ENCODE measurements at regions not wholly inside any gene's neighbourhood (a gene's known extent, or its start where the extent isn't known, plus 50 kb on each side); places are given as distances from the start of the nearest gene placed in this dataset.

DNA sequence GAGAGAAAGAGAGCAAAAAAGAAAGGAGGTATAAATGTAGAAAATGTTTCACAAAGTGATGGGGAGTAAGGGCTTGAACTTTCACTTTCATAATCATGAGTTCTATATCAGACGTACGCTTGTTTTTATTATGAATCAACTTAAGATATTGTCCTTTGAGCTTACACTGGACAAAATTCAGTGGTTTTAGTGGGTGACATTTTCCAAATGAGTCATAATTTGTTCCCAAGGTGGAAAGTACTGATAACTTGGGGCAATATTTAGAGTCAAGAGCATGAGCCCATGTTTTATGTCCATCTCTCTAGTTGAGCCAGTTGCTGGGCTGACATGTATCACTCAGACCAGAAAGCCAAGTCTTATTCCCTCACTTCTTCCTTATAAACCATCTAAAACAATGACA, 161.6 kb downstream of the CHRM3 start:
- 60 to 100% (median 95%) methylated on average over 1 to 2 of the region's 2 CpGs; no CpG with 5 or more reads in 1 of the 10 experiments for WGBS, 10 experiments
- no peak overlapping the region for H3K27ac ChIP-seq
- H3K4me3 ChIP-seq, result no peak overlapping the region
- ATAC-seq (replicated peaks in 6 of 8), result no peak
- in situ Hi-C loops (cut with MboI; ENCODE audit: low pct_unique_long_range_greater_than_20kb in 2 of 9, low sequenced_read_pairs in 9 of 9, unreplicated experiment in 9 of 9), result no loop called here
- H3K4me1 ChIP-seq (replicated peaks in 1 of 2), result no peaks in the 10 kb centered on the region

DNA sequence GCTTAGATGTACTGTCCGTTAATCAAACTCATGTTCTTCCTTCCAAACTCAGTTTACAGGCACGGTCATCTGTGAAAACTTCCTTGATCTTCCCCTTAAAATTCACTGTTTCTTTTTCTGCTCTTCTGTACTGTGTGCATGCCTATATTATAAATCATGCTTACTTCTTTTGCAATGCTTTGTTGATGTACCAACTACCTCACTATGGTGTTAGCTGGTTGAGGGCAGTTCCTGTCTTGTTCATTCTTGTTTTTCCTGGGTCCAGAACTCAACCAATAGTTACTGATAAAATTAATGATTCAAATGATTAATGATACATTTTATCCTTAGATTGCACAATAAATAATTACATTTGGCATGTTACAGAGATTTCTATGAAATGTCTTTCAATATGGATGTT, 163.8 kb downstream of the CHRM3 start:
- peaks cover 4 to 6% of the 10 kb centered on the region in 2 donors for H3K4me1 ChIP-seq (replicated peaks in 1 of 2)
- WGBS, 10 experiments, result 17 to 100% (median 81%) methylated on average over 1 to 2 of the region's 2 CpGs; no CpG with 5 or more reads in 1 of the 10 experiments
- in situ Hi-C loops (cut with MboI; ENCODE audit: low pct_unique_long_range_greater_than_20kb in 2 of 9, low sequenced_read_pairs in 9 of 9, unreplicated experiment in 9 of 9), result no loop called here
- no peak for ATAC-seq (replicated peaks in 6 of 8)
- H3K27ac ChIP-seq, result no peak overlapping the region
- no peak overlapping the region for H3K4me3 ChIP-seq

DNA sequence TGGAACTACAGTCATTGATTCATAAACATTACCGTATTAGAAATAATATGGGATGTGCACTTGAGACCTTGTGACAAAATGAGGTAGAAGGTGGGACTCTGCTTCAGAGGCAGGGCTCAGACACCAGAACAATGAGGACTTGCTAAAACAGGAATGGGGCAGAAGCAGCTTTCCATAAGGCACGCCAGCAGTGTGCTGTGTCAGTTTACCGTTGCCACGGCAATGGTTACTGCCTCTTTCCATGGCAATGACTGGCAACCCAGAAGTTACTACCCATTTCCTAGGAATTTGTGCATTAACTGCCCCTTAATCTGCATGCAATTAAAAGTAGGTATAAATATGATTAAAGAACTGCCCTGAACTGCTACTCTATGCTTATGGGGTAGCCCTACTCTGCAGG, 169.0 kb downstream of the CHRM3 start:
- peak in 6 of 8 experiments; percentile 62 to 100 (median 98) for ATAC-seq (replicated peaks in 6 of 8)
- Histone ChIP-seq H3K4me3 (no peak overlapping the region), H3K27ac (no peak overlapping the region), H3K4me1 (replicated peaks in 1 of 2) (peaks cover 16 to 18% of the 10 kb centered on the region in 2 donors)
- WGBS, 10 experiments, result 0 to 83% (median 40%) methylated on average over 1 to 4 of the region's 4 CpGs; no CpG with 5 or more reads in 1 of the 10 experiments
- in situ Hi-C loops (cut with MboI; ENCODE audit: low pct_unique_long_range_greater_than_20kb in 2 of 9, low sequenced_read_pairs in 9 of 9, unreplicated experiment in 9 of 9), result no loop called here

DNA sequence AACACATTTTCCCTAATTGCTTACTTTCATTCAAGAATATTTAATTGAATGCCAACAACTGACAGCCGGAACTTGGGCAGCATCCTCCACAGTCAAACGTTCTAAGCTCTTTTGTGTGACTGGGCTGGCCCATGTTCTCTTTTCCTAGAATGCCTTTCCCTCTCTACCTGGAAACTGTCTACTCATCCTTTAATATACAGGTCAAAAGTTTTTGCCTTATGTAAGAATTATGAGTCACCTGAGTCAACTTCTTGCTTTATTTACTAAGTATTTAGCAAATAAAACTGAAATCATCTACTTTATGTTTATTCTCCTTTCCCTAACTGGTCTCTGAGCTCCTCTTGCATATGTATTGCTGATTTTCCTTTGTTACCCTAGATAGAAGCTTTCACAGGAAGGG, 172.2 kb downstream of the CHRM3 start:
- H3K27ac ChIP-seq, result no peak overlapping the region
- in situ Hi-C loops (cut with MboI; ENCODE audit: low pct_unique_long_range_greater_than_20kb in 2 of 9, low sequenced_read_pairs in 9 of 9, unreplicated experiment in 9 of 9), result no loop called here
- ATAC-seq (replicated peaks in 6 of 8), result no peak
- peaks cover 16 to 18% of the 10 kb centered on the region in 2 donors for H3K4me1 ChIP-seq (replicated peaks in 1 of 2)
- 20 to 100% (median 83%) methylated on average over 1 to 2 of the region's 2 CpGs; no CpG with 5 or more reads in 1 of the 10 experiments for WGBS, 10 experiments
- no peak overlapping the region for H3K4me3 ChIP-seq

DNA sequence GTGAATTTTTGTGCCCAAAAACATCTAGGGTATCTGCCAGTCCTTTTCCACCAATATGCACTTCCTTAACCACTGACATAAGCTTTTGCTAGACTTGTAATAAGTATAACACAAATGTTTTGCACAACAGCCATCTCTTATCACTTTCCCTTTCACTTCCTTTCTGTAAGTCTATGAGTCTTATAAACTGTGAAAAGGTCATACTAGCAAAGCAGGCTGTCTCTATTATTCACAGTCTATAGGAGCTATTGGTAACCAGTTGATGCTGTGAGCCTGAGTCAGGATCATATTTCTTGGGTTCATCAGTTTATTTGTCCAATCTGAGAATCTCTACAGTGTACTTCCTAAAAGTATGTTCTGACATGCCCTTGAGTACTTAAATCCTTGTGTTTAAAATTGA, 172.6 kb downstream of the CHRM3 start:
- no peak for ATAC-seq (replicated peaks in 6 of 8)
- Histone ChIP-seq H3K27ac (no peak overlapping the region), H3K4me1 (replicated peaks in 1 of 2) (peaks cover 16 to 18% of the 10 kb centered on the region in 2 donors), H3K4me3 (no peak overlapping the region)
- in situ Hi-C loops (cut with MboI; ENCODE audit: low pct_unique_long_range_greater_than_20kb in 2 of 9, low sequenced_read_pairs in 9 of 9, unreplicated experiment in 9 of 9), result no loop called here

DNA sequence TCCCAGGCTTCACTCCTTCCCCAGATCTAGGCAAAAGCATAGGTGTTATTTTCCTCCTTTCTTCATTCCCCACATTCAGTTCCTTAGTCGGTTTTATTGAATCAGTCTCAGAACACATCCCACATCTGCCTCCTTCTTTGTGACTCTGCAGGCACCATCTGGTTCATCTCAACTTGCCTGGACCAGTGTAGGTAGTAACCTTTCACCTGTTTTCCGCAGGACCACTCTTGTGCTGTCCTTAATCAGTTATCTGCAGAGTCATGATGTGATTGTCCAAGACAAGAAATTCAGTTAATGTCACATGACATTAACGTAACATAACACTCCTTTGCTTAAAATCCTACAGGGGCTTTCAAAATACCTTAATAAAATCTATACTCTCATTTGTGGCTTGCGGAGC, 174.6 kb downstream of the CHRM3 start:
- Histone ChIP-seq H3K27ac (no peak overlapping the region), H3K4me1 (replicated peaks in 1 of 2) (peaks cover 5 to 6% of the 10 kb centered on the region in 2 donors), H3K4me3 (no peak overlapping the region)
- 0 to 100% (median 89%) methylated on average over 1 to 4 of the region's 4 CpGs; no CpG with 5 or more reads in 3 of the 10 experiments for WGBS, 10 experiments
- ATAC-seq (replicated peaks in 6 of 8), result no peak
- in situ Hi-C loops (cut with MboI; ENCODE audit: low pct_unique_long_range_greater_than_20kb in 2 of 9, low sequenced_read_pairs in 9 of 9, unreplicated experiment in 9 of 9), result no loop called here

DNA sequence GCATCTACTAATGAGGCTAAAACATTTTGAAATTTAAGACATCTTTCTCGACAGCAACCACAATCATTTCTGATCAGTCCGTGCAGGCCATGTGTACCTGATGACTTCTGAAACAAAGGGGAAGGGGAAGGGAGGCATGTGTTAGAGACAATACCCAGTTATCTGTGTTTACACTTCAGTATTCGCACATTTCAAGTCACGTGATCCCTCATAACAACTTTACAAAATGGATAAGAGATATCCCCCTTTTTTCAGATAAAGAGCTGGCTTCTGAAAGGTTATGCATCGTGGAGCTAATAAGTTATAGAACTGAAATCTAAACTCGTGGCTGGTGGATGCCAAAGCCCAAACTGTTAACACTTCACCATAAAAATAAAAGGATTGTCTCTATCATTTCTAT, 175.7 kb downstream of the CHRM3 start:
- in situ Hi-C loops (cut with MboI; ENCODE audit: low pct_unique_long_range_greater_than_20kb in 2 of 9, low sequenced_read_pairs in 9 of 9, unreplicated experiment in 9 of 9), result no loop called here
- WGBS, 10 experiments, result 7 to 100% (median 81%) methylated on average over 2 to 6 of the region's 6 CpGs
- no peak for ATAC-seq (replicated peaks in 6 of 8)

DNA sequence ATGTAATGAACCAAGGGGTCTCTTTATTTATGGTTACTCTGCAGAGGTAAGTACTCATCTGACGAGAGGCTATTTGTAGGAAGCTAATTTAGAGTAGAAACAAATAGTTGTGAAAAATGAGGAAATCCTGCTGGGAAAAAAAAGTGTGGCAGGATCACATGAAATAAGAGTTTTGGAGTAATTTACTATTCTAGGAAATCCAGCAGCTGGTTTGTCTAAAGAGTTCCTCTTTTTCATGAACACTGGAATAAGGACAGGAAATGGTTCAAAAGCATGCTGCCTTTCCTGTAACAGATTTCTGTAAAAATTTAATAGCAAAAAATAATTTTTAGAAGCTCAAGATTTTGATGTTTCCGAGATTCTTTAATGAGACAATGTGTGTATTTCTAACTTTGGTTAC, 177.3 kb downstream of the CHRM3 start:
- H3K4me3 ChIP-seq, result no peak overlapping the region
- no peak overlapping the region for H3K27ac ChIP-seq
- ATAC-seq (replicated peaks in 6 of 8), result no peak
- in situ Hi-C loops (cut with MboI; ENCODE audit: low pct_unique_long_range_greater_than_20kb in 2 of 9, low sequenced_read_pairs in 9 of 9, unreplicated experiment in 9 of 9), result no loop called here
- no peaks in the 10 kb centered on the region for H3K4me1 ChIP-seq (replicated peaks in 1 of 2)
- whole genome bisulfite sequencing, 10 experiments, result 3 to 100% (median 80%) methylated on average over 1 to 2 of the region's 2 CpGs

More for the DNA sequence above, 175.7 kb downstream of the CHRM3 start:
- no peak overlapping the region for H3K27ac ChIP-seq
- H3K4me3 ChIP-seq, result no peak overlapping the region
- no peaks in the 10 kb centered on the region for H3K4me1 ChIP-seq (replicated peaks in 1 of 2)

DNA sequence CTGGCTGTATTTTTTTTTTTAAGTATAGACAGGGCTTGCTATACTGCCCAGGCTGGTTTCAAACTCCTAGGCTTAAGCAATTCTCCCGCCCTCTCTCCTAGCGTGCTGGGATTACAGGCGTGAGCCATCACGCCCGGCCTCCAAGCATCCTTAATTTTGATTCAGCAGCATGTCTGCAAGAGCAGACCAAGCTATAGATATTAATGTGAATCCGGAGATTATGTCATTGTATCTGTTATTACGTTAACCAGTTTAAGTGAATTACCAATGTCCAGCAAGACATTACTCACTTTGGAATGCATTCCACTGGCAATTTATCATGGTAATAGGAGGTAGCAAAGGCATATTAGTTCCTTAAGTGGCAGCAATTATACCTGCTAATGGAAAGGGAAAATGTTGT, 179.7 kb downstream of the CHRM3 start:
- ATAC-seq (replicated peaks in 6 of 8), result peak in 5 of 8 experiments; percentile 88 to 99 (median 98)
- in situ Hi-C loops (cut with MboI; ENCODE audit: low pct_unique_long_range_greater_than_20kb in 2 of 9, low sequenced_read_pairs in 9 of 9, unreplicated experiment in 9 of 9), result no loop called here
- 18 to 93% (median 76%) methylated on average over 1 to 7 of the region's 7 CpGs; no CpG with 5 or more reads in 2 of the 10 experiments for WGBS, 10 experiments
- no peaks in the 10 kb centered on the region for H3K4me1 ChIP-seq (replicated peaks in 1 of 2)
- H3K27ac ChIP-seq, result no peak overlapping the region
- H3K4me3 ChIP-seq, result no peak overlapping the region

DNA sequence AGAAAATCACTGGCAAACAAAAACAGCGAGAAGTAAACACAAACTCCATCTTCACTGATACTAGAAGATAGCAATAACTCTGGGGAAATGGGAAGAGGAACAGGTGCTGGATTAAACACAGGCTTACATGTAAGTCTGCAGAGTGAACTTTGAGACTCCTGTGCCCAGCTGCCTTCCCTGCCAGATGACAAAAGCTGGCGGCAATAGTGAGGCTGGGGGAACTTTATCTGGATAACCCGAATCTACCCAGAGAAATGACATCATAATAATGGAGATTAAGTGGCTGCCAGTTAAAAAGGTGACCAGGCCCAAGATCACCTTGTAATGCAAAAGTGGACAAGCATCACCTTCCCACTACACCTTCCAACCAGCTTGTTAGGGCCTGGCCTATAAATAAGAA, 184.5 kb downstream of the CHRM3 start:
- in situ Hi-C loops (cut with MboI; ENCODE audit: low pct_unique_long_range_greater_than_20kb in 2 of 9, low sequenced_read_pairs in 9 of 9, unreplicated experiment in 9 of 9), result no loop called here
- ATAC-seq (replicated peaks in 6 of 8), result no peak
- Histone ChIP-seq H3K27ac (no peak overlapping the region), H3K4me1 (replicated peaks in 1 of 2) (no peaks in the 10 kb centered on the region), H3K4me3 (no peak overlapping the region)
- 0 to 100% (median 89%) methylated on average over 1 to 3 of the region's 3 CpGs; no CpG with 5 or more reads in 3 of the 10 experiments for WGBS, 10 experiments

DNA sequence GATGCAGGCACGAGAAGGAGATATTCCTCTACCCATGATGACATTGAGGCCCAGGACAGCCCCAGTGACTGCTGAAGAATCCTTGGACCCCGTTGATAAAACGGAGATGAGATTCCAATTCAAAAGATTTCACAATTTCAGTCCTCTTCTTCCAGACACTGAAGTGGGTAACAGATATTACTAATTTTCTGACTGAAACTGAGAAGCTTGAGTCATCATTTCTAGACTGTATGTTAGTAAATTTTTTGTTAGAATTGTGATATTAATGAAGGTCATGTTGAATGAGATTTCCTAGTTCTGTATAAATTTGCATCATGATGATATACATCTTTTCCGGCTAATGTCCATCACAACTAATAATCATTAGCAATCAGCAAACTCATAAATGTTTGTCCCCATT, 185.8 kb downstream of the CHRM3 start:
- WGBS, 10 experiments, result 0 to 100% (median 85%) methylated on average over 1 to 4 of the region's 4 CpGs
- ATAC-seq (replicated peaks in 6 of 8), result no peak
- in situ Hi-C loops (cut with MboI; ENCODE audit: low pct_unique_long_range_greater_than_20kb in 2 of 9, low sequenced_read_pairs in 9 of 9, unreplicated experiment in 9 of 9), result no loop called here
- H3K27ac ChIP-seq, result no peak overlapping the region
- no peak overlapping the region for H3K4me3 ChIP-seq
- no peaks in the 10 kb centered on the region for H3K4me1 ChIP-seq (replicated peaks in 1 of 2)

DNA sequence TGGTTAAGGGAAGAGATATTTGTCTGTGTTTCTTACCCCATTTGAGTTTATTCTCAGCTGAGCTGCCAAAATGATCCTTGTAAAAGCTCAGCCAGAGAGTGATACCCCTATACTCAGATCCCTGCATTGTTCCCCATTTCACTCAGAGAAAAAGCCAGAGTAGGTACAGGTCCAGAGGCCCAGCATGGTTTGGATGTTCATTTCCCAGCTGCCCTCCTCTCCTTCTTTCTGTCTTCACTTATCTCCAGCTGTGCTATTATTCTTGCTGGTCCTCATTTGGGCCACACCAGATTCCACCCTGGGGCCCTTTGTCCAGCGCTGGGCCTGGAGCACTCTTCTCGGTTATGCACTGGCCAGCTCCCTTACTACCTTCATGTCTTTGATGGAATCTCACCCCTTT, 187.7 kb downstream of the CHRM3 start:
- no peak for ATAC-seq (replicated peaks in 6 of 8)
- Histone ChIP-seq H3K27ac (no peak overlapping the region), H3K4me3 (no peak overlapping the region), H3K4me1 (replicated peaks in 1 of 2) (peaks cover 0 to 5% of the 10 kb centered on the region in 2 donors)
- 23 to 83% (median 65%) methylated on average over 1 to 2 of the region's 2 CpGs; no CpG with 5 or more reads in 5 of the 10 experiments for WGBS, 10 experiments
- in situ Hi-C loops (cut with MboI; ENCODE audit: low pct_unique_long_range_greater_than_20kb in 2 of 9, low sequenced_read_pairs in 9 of 9, unreplicated experiment in 9 of 9), result no loop called here

DNA sequence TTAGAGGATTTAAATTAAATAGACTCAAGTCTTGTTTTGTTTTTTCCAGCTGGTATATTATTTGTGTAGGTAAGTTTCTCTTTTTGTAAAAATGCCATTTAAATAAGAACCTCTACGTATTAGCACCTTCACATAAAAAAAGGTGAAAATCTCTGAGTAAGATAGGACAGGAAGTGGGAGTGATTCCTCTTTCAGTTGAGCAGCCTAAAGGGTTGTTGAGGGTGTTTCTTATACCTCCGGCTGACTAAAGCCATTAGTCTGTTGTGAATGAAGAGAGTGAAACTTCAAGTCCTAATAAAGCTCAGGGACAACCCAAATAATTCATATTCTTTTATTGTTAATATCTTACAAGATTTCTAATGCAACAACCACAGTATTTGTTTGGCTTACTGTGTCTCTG, 188.7 kb downstream of the CHRM3 start:
- WGBS, 10 experiments, result 0 to 100% (median 76%) methylated on average over 1 to 2 of the region's 2 CpGs; no CpG with 5 or more reads in 2 of the 10 experiments
- no peak for ATAC-seq (replicated peaks in 6 of 8)
- no peak overlapping the region for H3K27ac ChIP-seq
- in situ Hi-C loops (cut with MboI; ENCODE audit: low pct_unique_long_range_greater_than_20kb in 2 of 9, low sequenced_read_pairs in 9 of 9, unreplicated experiment in 9 of 9), result no loop called here
- H3K4me1 ChIP-seq (replicated peaks in 1 of 2), result peaks cover 0 to 5% of the 10 kb centered on the region in 2 donors
- no peak overlapping the region for H3K4me3 ChIP-seq

DNA sequence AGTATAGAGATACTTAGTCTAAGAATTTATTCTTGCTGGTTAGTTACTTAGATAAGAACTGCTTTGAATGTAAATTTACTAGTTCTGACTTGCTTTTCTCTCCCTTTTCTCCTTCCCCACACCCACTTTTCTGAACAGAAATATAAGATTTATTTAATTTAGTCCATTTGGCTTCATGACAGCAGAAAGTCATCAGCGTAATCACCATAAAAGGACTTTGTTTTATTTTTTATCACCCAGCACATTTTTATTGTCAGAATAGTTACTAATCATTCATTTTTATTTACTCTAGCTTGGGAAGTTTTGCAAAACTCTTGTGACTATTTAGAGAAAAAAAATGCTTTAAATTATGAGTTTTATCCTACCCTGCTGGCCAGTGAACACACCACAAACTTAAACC, 197.2 kb downstream of the CHRM3 start:
- WGBS, 10 experiments, result 0 to 100% (median 95%) methylated on average over 1 of the region's 1 CpG; no CpG with 5 or more reads in 2 of the 10 experiments
- Histone ChIP-seq H3K4me1 (replicated peaks in 1 of 2) (peaks cover 3 to 7% of the 10 kb centered on the region in 2 donors), H3K27ac (no peak overlapping the region), H3K4me3 (no peak overlapping the region)
- in situ Hi-C loops (cut with MboI; ENCODE audit: low pct_unique_long_range_greater_than_20kb in 2 of 9, low sequenced_read_pairs in 9 of 9, unreplicated experiment in 9 of 9), result no loop called here
- no peak for ATAC-seq (replicated peaks in 6 of 8)

Measured in motor neuron (in vitro differentiated cells).